ENCODE measurements at regions not wholly inside any gene's neighbourhood (a gene's known extent, or its start where the extent isn't known, plus 50 kb on each side); places are given as distances from the start of the nearest gene placed in this dataset.

- ATAC-seq (no peak), DNase-seq (no peak)
- Mint-ChIP-seq H3K27me3 (ENCODE audit: low read depth) (peaks cover 3% of the 10 kb centered on the region), H3K9me3 (no peaks in the 10 kb centered on the region), H3K4me1 (ENCODE audit: low read depth) (no peaks in the 10 kb centered on the region), H3K4me3 (no peak overlapping the region), H3K36me3 (ENCODE audit: insufficient read depth) (no peaks in the 10 kb centered on the region)
Observed at GRCh38 chr10:128626397-128627000, 500.3 kb upstream of the MKI67 start.

GRCh38 chr10:128627811-128628210, 501.6 kb upstream of the MKI67 start:
- H3K4me3 Mint-ChIP-seq = no peak overlapping the region
- no peaks in the 10 kb centered on the region for H3K36me3 Mint-ChIP-seq (ENCODE audit: insufficient read depth)
- H3K27me3 Mint-ChIP-seq (ENCODE audit: low read depth) = peaks cover 6% of the 10 kb centered on the region
- ATAC-seq (no peak), DNase-seq (no peak)
- H3K4me1 Mint-ChIP-seq (ENCODE audit: low read depth) = no peaks in the 10 kb centered on the region
- no peaks in the 10 kb centered on the region for H3K9me3 Mint-ChIP-seq

- no peak for DNase-seq
- no peaks in the 10 kb centered on the region for H3K9me3 Mint-ChIP-seq
- H3K4me3 Mint-ChIP-seq = no peak overlapping the region
- no peaks in the 10 kb centered on the region for H3K4me1 Mint-ChIP-seq (ENCODE audit: low read depth)
- H3K27me3 Mint-ChIP-seq (ENCODE audit: low read depth) = peaks cover 6% of the 10 kb centered on the region
- ATAC-seq = no peak
- no peaks in the 10 kb centered on the region for H3K36me3 Mint-ChIP-seq (ENCODE audit: insufficient read depth)
Observed at GRCh38 chr10:128628252-128628651, 502.0 kb upstream of the MKI67 start.

GRCh38 chr10:128629111-128630096, 503.2 kb upstream of the MKI67 start:
- peaks cover 8% of the 10 kb centered on the region for H3K27me3 Mint-ChIP-seq (ENCODE audit: low read depth)
- H3K36me3 Mint-ChIP-seq (ENCODE audit: insufficient read depth) = no peaks in the 10 kb centered on the region
- H3K4me1 Mint-ChIP-seq (ENCODE audit: low read depth) = no peaks in the 10 kb centered on the region
- H3K9me3 Mint-ChIP-seq = no peaks in the 10 kb centered on the region
- no peak for DNase-seq
- ATAC-seq = peak in 1 of 2 donors; percentile 14
- H3K4me3 Mint-ChIP-seq = no peak overlapping the region

GRCh38 chr10:128630787-128631252, 504.6 kb upstream of the MKI67 start:
- DNase-seq (no peak), ATAC-seq (no peak)
- H3K4me3 Mint-ChIP-seq = no peak overlapping the region
- no peaks in the 10 kb centered on the region for H3K4me1 Mint-ChIP-seq (ENCODE audit: low read depth)
- H3K36me3 Mint-ChIP-seq (ENCODE audit: insufficient read depth) = no peaks in the 10 kb centered on the region
- no peaks in the 10 kb centered on the region for H3K9me3 Mint-ChIP-seq
- H3K27me3 Mint-ChIP-seq (ENCODE audit: low read depth) = peaks cover 8% of the 10 kb centered on the region

- Mint-ChIP-seq H3K4me3 (no peak overlapping the region), H3K36me3 (ENCODE audit: insufficient read depth) (no peaks in the 10 kb centered on the region), H3K9me3 (no peaks in the 10 kb centered on the region), H3K4me1 (ENCODE audit: low read depth) (no peaks in the 10 kb centered on the region), H3K27me3 (ENCODE audit: low read depth) (peaks cover 5% of the 10 kb centered on the region)
- ATAC-seq = no peak
- DNase-seq = no peak
Observed at GRCh38 chr10:128631801-128632241, 505.6 kb upstream of the MKI67 start.

GRCh38 chr10:128632694-128633093, 506.5 kb upstream of the MKI67 start:
- ATAC-seq (no peak), DNase-seq (no peak)
- Mint-ChIP-seq H3K4me3 (no peak overlapping the region), H3K9me3 (no peaks in the 10 kb centered on the region), H3K36me3 (ENCODE audit: insufficient read depth) (no peaks in the 10 kb centered on the region), H3K4me1 (ENCODE audit: low read depth) (no peaks in the 10 kb centered on the region), H3K27me3 (ENCODE audit: low read depth) (peaks cover 5% of the 10 kb centered on the region)

GRCh38 chr10:128633864-128634540, 507.8 kb upstream of the MKI67 start:
- no peaks in the 10 kb centered on the region for H3K4me1 Mint-ChIP-seq (ENCODE audit: low read depth)
- no peaks in the 10 kb centered on the region for H3K9me3 Mint-ChIP-seq
- DNase-seq (no peak), ATAC-seq (no peak)
- no peak overlapping the region for H3K4me3 Mint-ChIP-seq
- no peaks in the 10 kb centered on the region for H3K36me3 Mint-ChIP-seq (ENCODE audit: insufficient read depth)
- peaks cover 5% of the 10 kb centered on the region for H3K27me3 Mint-ChIP-seq (ENCODE audit: low read depth)

GRCh38 chr10:128642023-128642422, 515.8 kb upstream of the MKI67 start:
- no peaks in the 10 kb centered on the region for H3K36me3 Mint-ChIP-seq (ENCODE audit: insufficient read depth)
- DNase-seq = no peak
- ATAC-seq = peak in 1 of 2 donors; percentile 46
- H3K4me1 Mint-ChIP-seq (ENCODE audit: low read depth) = no peaks in the 10 kb centered on the region
- H3K4me3 Mint-ChIP-seq = no peak overlapping the region
- peaks cover 2% of the 10 kb centered on the region for H3K27me3 Mint-ChIP-seq (ENCODE audit: low read depth)
- H3K9me3 Mint-ChIP-seq = no peaks in the 10 kb centered on the region

- H3K4me1 Mint-ChIP-seq (ENCODE audit: low read depth) = no peaks in the 10 kb centered on the region
- DNase-seq (no peak), ATAC-seq (no peak)
- H3K9me3 Mint-ChIP-seq = no peaks in the 10 kb centered on the region
- no peaks in the 10 kb centered on the region for H3K36me3 Mint-ChIP-seq (ENCODE audit: insufficient read depth)
- peaks cover 2% of the 10 kb centered on the region for H3K27me3 Mint-ChIP-seq (ENCODE audit: low read depth)
- no peak overlapping the region for H3K4me3 Mint-ChIP-seq
Observed at GRCh38 chr10:128642502-128642901, 516.3 kb upstream of the MKI67 start.

- H3K4me3 Mint-ChIP-seq = no peak overlapping the region
- DNase-seq = no peak
- H3K36me3 Mint-ChIP-seq (ENCODE audit: insufficient read depth) = no peaks in the 10 kb centered on the region
- H3K4me1 Mint-ChIP-seq (ENCODE audit: low read depth) = no peaks in the 10 kb centered on the region
- H3K27me3 Mint-ChIP-seq (ENCODE audit: low read depth) = peaks cover 2% of the 10 kb centered on the region
- no peak for ATAC-seq
- H3K9me3 Mint-ChIP-seq = no peaks in the 10 kb centered on the region
Observed at GRCh38 chr10:128643658-128644057, 517.4 kb upstream of the MKI67 start.

- Mint-ChIP-seq H3K27me3 (ENCODE audit: low read depth) (peaks cover 2% of the 10 kb centered on the region), H3K36me3 (ENCODE audit: insufficient read depth) (no peaks in the 10 kb centered on the region), H3K9me3 (no peaks in the 10 kb centered on the region), H3K4me3 (no peak overlapping the region), H3K4me1 (ENCODE audit: low read depth) (no peaks in the 10 kb centered on the region)
- DNase-seq (no peak), ATAC-seq (no peak)
Observed at GRCh38 chr10:128645486-128645885, 519.3 kb upstream of the MKI67 start.

GRCh38 chr10:128646956-128647355, 520.7 kb upstream of the MKI67 start:
- Mint-ChIP-seq H3K27me3 (ENCODE audit: low read depth) (peaks cover 2% of the 10 kb centered on the region), H3K4me1 (ENCODE audit: low read depth) (no peaks in the 10 kb centered on the region), H3K4me3 (no peak overlapping the region), H3K9me3 (no peaks in the 10 kb centered on the region), H3K36me3 (ENCODE audit: insufficient read depth) (no peaks in the 10 kb centered on the region)
- ATAC-seq = no peak
- DNase-seq = no peak

GRCh38 chr10:128657548-128657947, 531.3 kb upstream of the MKI67 start:
- no peaks in the 10 kb centered on the region for H3K36me3 Mint-ChIP-seq (ENCODE audit: insufficient read depth)
- peaks cover 4% of the 10 kb centered on the region for H3K27me3 Mint-ChIP-seq (ENCODE audit: low read depth)
- DNase-seq (no peak), ATAC-seq (no peak)
- no peak overlapping the region for H3K4me3 Mint-ChIP-seq
- no peaks in the 10 kb centered on the region for H3K4me1 Mint-ChIP-seq (ENCODE audit: low read depth)
- peaks cover 7% of the 10 kb centered on the region for H3K9me3 Mint-ChIP-seq
